ENCODE measurements at regions not wholly inside any gene's neighbourhood (a gene's known extent, or its start where the extent isn't known, plus 50 kb on each side); places are given as distances from the start of the nearest gene placed in this dataset.
"Not testable (repeated sequence)": the region's sequence is repeated elsewhere in the genome, so short reads cannot be mapped to it uniquely, and the experiment has no call there.

DNA sequence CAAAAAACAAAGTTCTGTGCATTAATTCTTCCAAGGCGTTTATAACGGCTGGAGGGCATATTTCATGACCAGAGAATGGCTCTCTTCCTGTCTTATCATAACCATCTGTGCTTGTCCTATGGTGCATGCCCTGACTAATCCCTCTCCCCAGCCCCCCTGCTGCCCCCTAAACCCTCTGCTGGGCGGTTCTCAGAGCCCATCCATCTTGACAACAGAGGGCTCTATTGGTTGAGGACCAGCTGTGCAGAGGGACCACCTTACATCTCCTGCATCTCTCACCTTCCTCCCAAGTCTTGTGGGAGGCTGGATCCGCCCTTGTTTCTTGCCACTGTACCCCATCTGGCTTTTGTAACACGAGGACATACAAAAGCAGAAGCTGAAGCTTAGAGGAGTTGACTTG is 282.1 kb downstream of the MIAT start:
- no peaks in the 10 kb centered on the region for H3K27me3 Mint-ChIP-seq (ENCODE audit: low read depth)
- peaks cover 30% of the 10 kb centered on the region for H3K4me1 Mint-ChIP-seq
- no peaks in the 10 kb centered on the region for H3K36me3 Mint-ChIP-seq (ENCODE audit: low read depth)
- H3K27ac Mint-ChIP-seq (ENCODE audit: unreplicated experiment), result no peak overlapping the region
- H3K9me3 Mint-ChIP-seq, result peaks cover 3% of the 10 kb centered on the region
- no peak for DNase-seq (ENCODE audit: low read depth, low spot score)
- H3K4me3 Mint-ChIP-seq, result no peak overlapping the region
- TF ChIP-seq, protein P1, sequence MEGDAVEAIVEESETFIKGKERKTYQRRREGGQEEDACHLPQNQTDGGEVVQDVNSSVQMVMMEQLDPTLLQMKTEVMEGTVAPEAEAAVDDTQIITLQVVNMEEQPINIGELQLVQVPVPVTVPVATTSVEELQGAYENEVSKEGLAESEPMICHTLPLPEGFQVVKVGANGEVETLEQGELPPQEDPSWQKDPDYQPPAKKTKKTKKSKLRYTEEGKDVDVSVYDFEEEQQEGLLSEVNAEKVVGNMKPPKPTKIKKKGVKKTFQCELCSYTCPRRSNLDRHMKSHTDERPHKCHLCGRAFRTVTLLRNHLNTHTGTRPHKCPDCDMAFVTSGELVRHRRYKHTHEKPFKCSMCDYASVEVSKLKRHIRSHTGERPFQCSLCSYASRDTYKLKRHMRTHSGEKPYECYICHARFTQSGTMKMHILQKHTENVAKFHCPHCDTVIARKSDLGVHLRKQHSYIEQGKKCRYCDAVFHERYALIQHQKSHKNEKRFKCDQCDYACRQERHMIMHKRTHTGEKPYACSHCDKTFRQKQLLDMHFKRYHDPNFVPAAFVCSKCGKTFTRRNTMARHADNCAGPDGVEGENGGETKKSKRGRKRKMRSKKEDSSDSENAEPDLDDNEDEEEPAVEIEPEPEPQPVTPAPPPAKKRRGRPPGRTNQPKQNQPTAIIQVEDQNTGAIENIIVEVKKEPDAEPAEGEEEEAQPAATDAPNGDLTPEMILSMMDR (conservative IDR thresholded peaks at IDR 0.05), result no peak

GRCh38 chr22:26941896-26942636 is 284.7 kb downstream of the MIAT start:
- peaks cover 36% of the 10 kb centered on the region for H3K4me1 Mint-ChIP-seq

GRCh38 chr22:26942637-26942957 is 285.2 kb downstream of the MIAT start:
- TF ChIP-seq, protein P1 (conservative IDR thresholded peaks at IDR 0.05), result no peak
- H3K4me1 Mint-ChIP-seq, result peaks cover 36% of the 10 kb centered on the region
- no peak for DNase-seq (ENCODE audit: low read depth, low spot score)
- H3K36me3 Mint-ChIP-seq (ENCODE audit: low read depth), result no peaks in the 10 kb centered on the region
- no peaks in the 10 kb centered on the region for H3K27me3 Mint-ChIP-seq (ENCODE audit: low read depth)
- peaks cover 2% of the 10 kb centered on the region for H3K9me3 Mint-ChIP-seq
- H3K4me3 Mint-ChIP-seq, result no peak overlapping the region
- H3K27ac Mint-ChIP-seq (ENCODE audit: unreplicated experiment), result no peak overlapping the region

More at GRCh38 chr22:26941896-26942636, 284.7 kb downstream of the MIAT start:
- no peaks in the 10 kb centered on the region for H3K36me3 Mint-ChIP-seq (ENCODE audit: low read depth)
- H3K27ac Mint-ChIP-seq (ENCODE audit: unreplicated experiment), result peak overlapping the region; percentile 93
- H3K27me3 Mint-ChIP-seq (ENCODE audit: low read depth), result no peaks in the 10 kb centered on the region
- TF ChIP-seq, protein P1 (conservative IDR thresholded peaks at IDR 0.05), result no peak
- peaks cover 3% of the 10 kb centered on the region for H3K9me3 Mint-ChIP-seq
- no peak for DNase-seq (ENCODE audit: low read depth, low spot score)
- H3K4me3 Mint-ChIP-seq, result no peak overlapping the region

GRCh38 chr22:26945565-26945964 is 288.2 kb downstream of the MIAT start:
- Mint-ChIP-seq H3K4me3 (no peak overlapping the region), H3K27me3 (ENCODE audit: low read depth) (peaks cover under 1% of the 10 kb centered on the region)

DNA sequence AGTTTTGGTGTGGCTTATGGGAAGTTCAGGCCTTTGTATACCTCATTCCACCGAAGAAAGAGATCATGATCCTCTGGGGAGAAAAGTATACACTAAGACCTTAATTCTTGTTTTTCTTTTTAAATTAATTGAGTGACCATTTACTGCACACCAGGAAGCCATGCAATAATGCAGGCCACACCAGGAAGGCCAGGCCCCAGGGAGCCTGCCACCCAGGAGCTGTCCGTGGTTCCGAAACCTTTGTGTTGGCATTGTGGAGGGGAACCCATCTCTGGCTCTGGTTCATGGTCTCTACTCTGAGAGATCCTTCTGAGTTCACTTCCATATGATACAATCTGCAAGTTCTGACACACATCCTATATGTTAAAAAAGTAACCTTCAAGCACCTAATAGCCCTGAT is 291.8 kb downstream of the MIAT start:
- peaks cover 22% of the 10 kb centered on the region for H3K4me1 Mint-ChIP-seq
- TF ChIP-seq, protein P1 (conservative IDR thresholded peaks at IDR 0.05), result no peak
- no peaks in the 10 kb centered on the region for H3K9me3 Mint-ChIP-seq
- peak; percentile 11 for DNase-seq (ENCODE audit: low read depth, low spot score)
- no peak overlapping the region for H3K27ac Mint-ChIP-seq (ENCODE audit: unreplicated experiment)
- H3K4me3 Mint-ChIP-seq, result no peak overlapping the region
- no peaks in the 10 kb centered on the region for H3K36me3 Mint-ChIP-seq (ENCODE audit: low read depth)
- peaks cover 26% of the 10 kb centered on the region for H3K27me3 Mint-ChIP-seq (ENCODE audit: low read depth)

More at GRCh38 chr22:26945565-26945964, 288.2 kb downstream of the MIAT start:
- Mint-ChIP-seq H3K9me3 (no peaks in the 10 kb centered on the region), H3K36me3 (ENCODE audit: low read depth) (no peaks in the 10 kb centered on the region), H3K27ac (ENCODE audit: unreplicated experiment) (no peak overlapping the region), H3K4me1 (peaks cover 30% of the 10 kb centered on the region)
- DNase-seq (ENCODE audit: low read depth, low spot score), result no peak
- TF ChIP-seq, protein P1 (conservative IDR thresholded peaks at IDR 0.05), result no peak

GRCh38 chr22:26951139-26951538 is 293.8 kb downstream of the MIAT start:
- H3K27me3 Mint-ChIP-seq (ENCODE audit: low read depth), result peaks cover 41% of the 10 kb centered on the region
- H3K27ac Mint-ChIP-seq (ENCODE audit: unreplicated experiment); DNase-seq (ENCODE audit: low read depth, low spot score); H3K36me3 Mint-ChIP-seq (ENCODE audit: low read depth); H3K4me3 Mint-ChIP-seq; H3K9me3 Mint-ChIP-seq: not testable (repeated sequence)
- H3K4me1 Mint-ChIP-seq, result peaks cover 16% of the 10 kb centered on the region
